ENCODE measurements at regions not wholly inside any gene's neighbourhood (a gene's known extent, or its start where the extent isn't known, plus 50 kb on each side); places are given as distances from the start of the nearest gene placed in this dataset.

DNA sequence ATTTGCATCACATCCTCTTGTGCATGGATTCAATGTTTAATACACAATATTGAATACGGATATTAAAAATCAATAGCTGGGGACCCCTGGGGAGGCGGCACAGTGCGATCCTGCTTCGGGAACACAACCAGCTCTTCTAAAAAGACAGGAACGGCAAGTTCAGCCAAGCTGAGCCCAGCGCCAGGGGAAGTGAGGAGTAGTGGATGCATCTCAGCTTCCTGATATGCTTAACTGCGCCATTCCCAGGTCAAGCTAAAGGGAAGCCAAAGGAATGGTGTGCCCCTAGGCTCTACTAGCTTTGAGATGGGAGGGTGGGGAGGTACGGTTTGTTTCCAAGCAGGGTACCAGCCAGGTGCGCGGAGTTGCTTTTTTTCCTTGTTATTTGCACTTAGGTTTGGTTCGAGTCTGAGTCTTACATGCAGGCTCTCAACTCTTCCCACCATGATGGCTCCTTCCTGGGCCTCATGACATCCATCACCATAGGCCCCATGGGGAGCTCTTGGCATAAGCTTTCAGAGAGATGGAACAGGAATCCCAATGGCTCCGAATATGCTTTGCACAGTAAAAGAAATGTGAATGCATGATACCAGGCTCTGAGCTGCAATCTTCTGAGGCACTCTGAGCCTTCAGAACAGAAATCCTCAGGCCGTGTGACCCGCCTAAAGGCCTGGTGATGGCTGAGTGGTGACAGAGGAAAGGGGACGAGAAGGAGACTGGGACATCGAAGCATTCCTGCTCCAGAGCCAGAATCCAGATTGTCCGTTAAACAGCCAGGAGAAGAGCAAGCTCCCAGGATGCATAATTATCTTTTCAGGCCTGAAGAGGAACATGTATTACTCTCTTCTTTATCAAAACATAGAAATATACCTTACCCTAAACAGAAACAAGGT, 51.8 kb upstream of the BCOR start:
- no peak for DNase-seq (ENCODE audit: low read depth in 2 of 2)

DNA sequence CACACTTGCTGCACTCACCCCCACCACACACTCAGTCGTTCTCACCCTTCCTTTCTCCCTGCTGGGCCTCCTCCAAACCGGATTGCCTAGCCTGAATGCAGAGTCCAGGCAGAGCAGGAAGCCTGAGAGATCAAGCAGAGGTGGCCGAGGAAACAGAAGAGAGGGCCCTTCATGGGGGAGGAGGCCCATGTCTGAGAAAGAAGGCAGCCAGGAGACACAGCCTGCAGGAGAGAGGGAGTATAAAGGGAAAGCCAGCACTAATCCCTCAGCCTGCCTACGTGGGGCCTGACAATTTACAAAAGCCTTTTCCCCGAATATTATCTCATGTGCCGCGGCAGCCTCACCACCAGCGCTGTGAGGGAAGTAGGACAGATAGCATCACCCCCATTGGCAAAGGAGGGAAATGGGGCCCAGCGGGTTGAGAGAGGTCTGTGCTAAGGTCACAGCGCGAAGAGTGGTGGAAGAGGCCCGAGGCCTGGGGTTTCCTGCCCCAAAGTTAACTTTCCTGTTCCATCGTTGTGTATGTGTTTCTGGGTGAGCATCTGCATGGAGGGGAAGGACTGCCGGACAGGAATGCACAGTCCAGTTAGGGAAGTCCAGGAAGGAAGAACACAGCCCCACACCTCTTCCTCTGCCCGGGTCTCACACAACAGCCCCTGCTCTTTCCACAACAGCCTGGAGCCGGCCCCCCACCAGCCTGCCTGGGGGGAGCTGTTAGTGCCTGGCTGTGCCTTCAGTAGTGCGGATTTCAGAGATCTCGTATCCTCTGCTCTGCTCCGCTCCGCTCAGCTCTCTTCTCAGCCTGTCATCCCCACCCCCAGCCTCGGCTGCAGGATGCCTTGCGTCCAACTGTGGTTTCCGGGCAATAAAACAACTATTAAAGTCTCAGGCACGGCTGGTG, 50.9 kb upstream of the BCOR start:
- DNase-seq (ENCODE audit: low read depth in 2 of 2) = peak in 1 of 2 experiments; percentile 51

DNA sequence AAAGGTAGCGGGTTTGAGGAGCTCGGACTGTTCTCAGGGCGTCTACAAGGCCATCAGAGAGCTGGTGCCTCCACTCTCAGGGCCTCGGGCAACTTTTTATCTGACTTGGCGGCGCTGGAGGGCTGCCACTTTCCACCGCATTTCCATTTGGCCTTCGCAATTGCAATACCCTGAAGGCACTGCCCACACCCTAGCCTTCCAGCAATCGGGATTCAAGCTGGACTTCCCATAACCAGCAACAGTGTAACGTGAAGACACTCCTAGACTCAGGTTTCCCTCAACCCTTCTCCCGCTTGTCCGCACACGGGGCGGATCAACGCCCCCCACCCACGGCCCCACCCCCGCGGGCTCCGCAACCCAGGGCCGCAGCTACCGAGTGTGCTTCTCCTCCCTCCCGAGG, 50.2 kb upstream of the BCOR start:
- no peak for DNase-seq (ENCODE audit: low read depth in 2 of 2)
